Tibial artery (tissue), 4 donors: ENCODE measurements at regions not wholly inside any gene's neighbourhood (a gene's known extent, or its start where the extent isn't known, plus 50 kb on each side); places are given as distances from the start of the nearest gene placed in this dataset.
A peak's percentile ranks its signal among the peaks of the same experiment; 100 is the strongest.

Experiments
- DNase-seq, 2 donors: peaks; one replicate each; pipeline ENCODE4 v3.0.0-alpha.2; 2019
- H3K27ac ChIP-seq, 2 donors: fragments of 200-600 bp; sonication (generic) in 1 of 2; 1 replicate in 1 of 2; 2 replicates in 1 of 2; pipeline ENCODE4 v1.5.1; 2018 to 2019; ENCODE audit warnings: mild to moderate bottlenecking in 1 of 2
- H3K27me3 ChIP-seq, 2 donors: fragments of 200-600 bp; sonication (generic) in 1 of 2; one replicate each; pipeline versions ENCODE4 v1.5.1 to v1.6.0; 2016 to 2019
- H3K36me3 ChIP-seq, 3 donors: fragments of 200-600 bp; sonication (generic) in 2 of 3; one replicate each; pipeline ENCODE4 v1.5.1; 2016 to 2019; ENCODE audit warnings: mild to moderate bottlenecking in 2 of 3
- H3K4me1 ChIP-seq, 4 donors: fragments of 200-600 bp; sonication (generic) in 2 of 4; 1 replicate in 3 of 4; 2 replicates in 1 of 4; pipeline ENCODE4 v1.5.1; 2016 to 2019
- H3K4me3 ChIP-seq, 2 donors: fragments of 200-600 bp; sonication (generic) in 1 of 2; 1 replicate in 1 of 2; 2 replicates in 1 of 2; pipeline ENCODE4 v1.5.1; 2018 to 2019; ENCODE audit warnings: mild to moderate bottlenecking in 2 of 2
- H3K9me3 ChIP-seq, 3 donors: fragments of 200-600 bp; sonication (generic) in 1 of 3; one replicate each; pipeline ENCODE4 v1.5.1; 2016 to 2019
- CTCF ChIP-seq, 2 experiments: fragments of 200-600 bp in 1 of 2; fragments of 450-650 bp in 1 of 2; IDR thresholded peaks; one replicate each; pipeline ENCODE4 v1.5.1; 2017 to 2019; ENCODE audit warnings: antibody characterized with exemption in 2 of 2, mild to moderate bottlenecking in 1 of 2, moderate library complexity in 1 of 2
- intact Hi-C: fragments of 100-400 bp; cut with DNase I; formaldehyde crosslinking; loops from one replicate; pipeline ENCODE4 v1.15.0; 2023; ENCODE audit warnings: low total_unique reads

GRCh38 chr3:154783521-154783931 is 296.6 kb upstream of the MME start:
- no peaks in the 10 kb centered on the region for H3K27me3 ChIP-seq
- H3K27ac ChIP-seq, result no peak overlapping the region
- no peaks in the 10 kb centered on the region for H3K4me1 ChIP-seq
- DNase-seq, result no peak
- intact Hi-C loops, result no loop called here
- TF ChIP-seq CTCF (IDR thresholded peaks at IDR 0.05), result no peak
- H3K9me3 ChIP-seq, result no peaks in the 10 kb centered on the region
- no peak overlapping the region for H3K4me3 ChIP-seq
- H3K36me3 ChIP-seq, result no peaks in the 10 kb centered on the region

- H3K36me3 ChIP-seq, result no peaks in the 10 kb centered on the region
- peak in 1 of 2 donors; percentile 48 for DNase-seq
- no peaks in the 10 kb centered on the region for H3K27me3 ChIP-seq
- no peaks in the 10 kb centered on the region for H3K9me3 ChIP-seq
- no peak overlapping the region for H3K4me3 ChIP-seq
- no peak overlapping the region for H3K27ac ChIP-seq
- TF ChIP-seq CTCF (IDR thresholded peaks at IDR 0.05), result no peak
- H3K4me1 ChIP-seq, result no peaks in the 10 kb centered on the region
- intact Hi-C loops, result no loop called here
Observed at GRCh38 chr3:154783061-154783460, 297.1 kb upstream of the MME start.

- intact Hi-C loops, result no loop called here
- Histone ChIP-seq H3K27ac (no peak overlapping the region), H3K4me1 (no peaks in the 10 kb centered on the region), H3K4me3 (no peak overlapping the region), H3K36me3 (no peaks in the 10 kb centered on the region), H3K27me3 (no peaks in the 10 kb centered on the region), H3K9me3 (no peaks in the 10 kb centered on the region)
- no peak for DNase-seq
- TF ChIP-seq CTCF (IDR thresholded peaks at IDR 0.05), result no peak
Observed at GRCh38 chr3:154782151-154782550, 298.0 kb upstream of the MME start.

GRCh38 chr3:154781595-154781994 is 298.5 kb upstream of the MME start:
- intact Hi-C loops, result no loop called here
- Histone ChIP-seq H3K4me3 (no peak overlapping the region), H3K9me3 (no peaks in the 10 kb centered on the region), H3K36me3 (no peaks in the 10 kb centered on the region), H3K27me3 (no peaks in the 10 kb centered on the region), H3K27ac (no peak overlapping the region), H3K4me1 (no peaks in the 10 kb centered on the region)
- no peak for TF ChIP-seq CTCF (IDR thresholded peaks at IDR 0.05)
- no peak for DNase-seq

- H3K4me1 ChIP-seq, result no peaks in the 10 kb centered on the region
- no peak for TF ChIP-seq CTCF (IDR thresholded peaks at IDR 0.05)
- H3K36me3 ChIP-seq, result no peaks in the 10 kb centered on the region
- no peak overlapping the region for H3K4me3 ChIP-seq
- DNase-seq, result no peak
- intact Hi-C loops, result no loop called here
- H3K9me3 ChIP-seq, result no peaks in the 10 kb centered on the region
- no peaks in the 10 kb centered on the region for H3K27me3 ChIP-seq
- no peak overlapping the region for H3K27ac ChIP-seq
Observed at GRCh38 chr3:154780263-154780662, 299.9 kb upstream of the MME start.

GRCh38 chr3:154779571-154779970 is 300.5 kb upstream of the MME start:
- peak in 1 of 2 donors; percentile 26 for DNase-seq
- intact Hi-C loops, result no loop called here

More at GRCh38 chr3:154779571-154779970, 300.5 kb upstream of the MME start:
- no peaks in the 10 kb centered on the region for H3K27me3 ChIP-seq
- H3K36me3 ChIP-seq, result no peaks in the 10 kb centered on the region
- no peak for TF ChIP-seq CTCF (IDR thresholded peaks at IDR 0.05)
- H3K4me3 ChIP-seq, result no peak overlapping the region
- H3K27ac ChIP-seq, result no peak overlapping the region
- no peaks in the 10 kb centered on the region for H3K4me1 ChIP-seq
- no peaks in the 10 kb centered on the region for H3K9me3 ChIP-seq
